DMS153 treated with DMSO at 0.1 percent for 48 hours (cell line): ENCODE measurements at regions not wholly inside any gene's neighbourhood (a gene's known extent, or its start where the extent isn't known, plus 50 kb on each side); places are given as distances from the start of the nearest gene placed in this dataset.
"Not testable (repeated sequence)": the region's sequence is repeated elsewhere in the genome, so short reads cannot be mapped to it uniquely, and the experiment has no call there.

ENCODE experiments used
- DNase-seq: peaks from one replicate; lab custom pipeline; 2025; ENCODE audit not compliant: unreplicated experiment; lab: John Stamatoyannopoulos, UW

DNA sequence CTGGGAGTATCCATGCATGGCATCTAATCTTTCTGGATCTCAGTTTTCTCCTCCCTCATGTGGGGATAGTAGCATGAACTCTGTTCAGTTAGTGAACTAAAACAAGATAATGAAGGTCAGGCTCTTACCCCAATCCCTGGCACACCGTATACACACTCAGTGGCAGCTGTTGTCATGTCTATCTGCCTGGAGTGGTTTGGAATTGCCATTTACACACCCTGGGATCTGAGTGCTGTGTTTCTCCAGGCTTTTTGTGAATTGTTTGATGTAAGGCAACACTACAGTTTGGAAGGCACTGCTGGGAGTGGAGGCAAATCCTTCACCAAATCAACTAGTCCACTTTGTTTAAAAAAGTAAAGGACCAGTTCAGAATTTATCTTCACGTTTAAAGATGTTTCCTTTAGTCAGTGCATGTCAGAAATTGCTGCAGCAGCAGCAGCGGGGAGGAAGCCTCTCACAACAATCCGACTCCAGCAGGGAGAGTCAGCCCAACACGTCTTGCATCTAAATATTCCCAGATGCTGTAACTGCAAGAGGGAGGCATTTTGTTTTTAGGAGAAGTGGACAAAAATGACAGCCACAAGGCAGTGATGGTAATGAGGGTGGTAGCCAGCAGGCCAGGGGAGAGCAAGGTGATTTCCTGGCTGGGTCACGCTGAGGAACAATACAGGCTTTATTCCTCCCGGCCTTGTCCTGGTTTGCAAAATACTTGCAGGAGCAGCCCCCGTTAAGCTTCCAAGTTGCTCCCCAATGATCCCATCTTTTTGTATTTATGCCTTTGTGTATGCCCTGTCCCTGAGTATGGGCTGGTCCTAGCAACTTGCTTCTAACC, 128.5 kb upstream of the LRIG1 start:
- DNase-seq, result no peak

- DNase-seq, result no peak
Observed at GRCh38 chr3:66629982-66630368, 129.2 kb upstream of the LRIG1 start.

DNA sequence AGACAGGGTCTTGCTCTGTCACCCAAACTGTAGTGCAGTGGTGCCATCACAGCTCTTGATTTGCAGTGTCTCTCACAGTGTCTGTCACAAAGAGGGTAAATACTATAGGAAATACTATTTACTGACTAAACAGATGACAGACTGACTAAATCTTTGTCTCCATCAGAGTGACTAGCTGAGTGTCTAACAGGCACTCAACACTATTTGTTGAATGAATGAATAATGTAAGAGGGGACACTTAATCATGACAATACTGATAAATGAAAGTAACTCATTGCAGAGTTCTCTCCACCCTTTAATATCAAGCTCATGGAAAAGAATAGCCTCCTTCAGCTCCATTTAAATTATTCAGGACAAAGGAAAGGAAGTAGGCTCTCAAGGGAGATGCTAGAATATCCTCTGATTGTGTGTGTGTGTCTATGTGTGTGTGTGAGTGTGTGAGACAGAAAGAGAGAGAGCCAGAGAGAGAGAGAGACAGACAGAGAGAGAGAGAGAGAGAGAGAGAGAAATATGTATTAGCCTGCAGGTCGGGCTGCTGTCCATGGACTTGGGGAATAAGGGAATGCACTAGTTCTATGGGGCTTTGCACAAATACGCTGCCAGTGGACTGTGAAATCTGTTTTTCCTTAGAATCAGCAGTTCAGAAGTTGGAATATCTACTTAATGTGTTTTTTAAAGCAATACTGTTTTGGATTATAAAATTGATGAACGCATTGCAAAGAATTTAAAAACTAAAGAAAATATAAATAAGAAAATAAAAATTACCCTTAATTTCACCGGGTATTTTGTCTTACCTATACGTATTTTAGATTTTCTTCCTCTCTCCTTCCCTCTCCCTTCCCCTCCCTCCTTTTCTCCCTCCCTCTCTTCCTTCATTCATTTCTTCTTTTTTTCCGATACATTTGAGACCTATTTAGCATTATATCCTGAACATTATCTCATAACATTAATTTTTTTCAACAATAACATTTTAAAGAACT, 132.9 kb upstream of the LRIG1 start:
- peak; percentile 37 for DNase-seq

GRCh38 chr3:66638717-66639116, 137.9 kb upstream of the LRIG1 start:
- DNase-seq, result no peak

DNA sequence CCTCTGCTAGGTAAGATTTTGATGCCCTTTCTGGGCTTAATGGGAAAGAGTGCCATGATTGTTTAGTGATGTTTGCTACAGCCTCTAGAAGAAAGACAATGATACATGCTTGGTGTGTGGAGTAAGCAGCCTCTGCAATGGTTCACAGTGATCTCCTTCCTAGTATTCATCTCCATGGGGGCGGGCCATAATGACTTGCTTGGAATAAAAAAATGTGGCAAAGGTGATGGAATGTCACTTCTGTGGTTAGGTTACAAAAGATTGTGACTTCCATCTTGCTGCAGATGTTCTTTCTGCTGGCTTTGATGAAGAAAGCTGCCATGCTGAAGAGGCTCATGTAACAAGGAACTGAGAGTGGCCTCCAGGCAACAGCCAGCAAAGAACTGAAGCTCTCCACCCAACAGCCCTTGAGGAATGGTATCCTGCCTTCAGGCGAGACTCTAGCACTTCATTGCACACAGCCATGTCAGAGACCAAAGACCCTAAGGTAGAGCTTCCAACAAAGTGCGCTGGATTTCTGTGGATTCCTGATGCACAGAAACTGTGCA, 139.1 kb upstream of the LRIG1 start:
- no peak for DNase-seq

DNA sequence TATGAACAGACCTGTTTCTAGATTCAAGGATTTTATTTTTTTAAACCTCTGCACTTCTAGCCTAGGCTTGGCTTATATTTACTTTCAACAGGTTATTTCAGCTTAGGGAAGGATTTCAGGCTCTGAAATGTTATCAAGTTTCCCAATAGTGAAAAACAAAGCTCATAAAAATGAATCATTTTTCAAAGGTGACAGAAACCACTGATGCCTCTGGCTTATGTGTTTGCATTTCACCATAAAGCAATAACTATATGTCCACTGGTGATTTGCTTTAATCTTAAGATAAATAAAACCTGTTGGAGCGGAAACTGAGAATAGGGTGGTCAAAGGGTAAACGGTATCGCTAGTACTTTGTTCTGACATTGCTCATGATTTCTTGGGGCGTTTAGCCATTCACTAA, 141.2 kb upstream of the LRIG1 start:
- DNase-seq, result no peak

- DNase-seq, result no peak
Observed at GRCh38 chr3:66642484-66642883, 141.7 kb upstream of the LRIG1 start.

DNA sequence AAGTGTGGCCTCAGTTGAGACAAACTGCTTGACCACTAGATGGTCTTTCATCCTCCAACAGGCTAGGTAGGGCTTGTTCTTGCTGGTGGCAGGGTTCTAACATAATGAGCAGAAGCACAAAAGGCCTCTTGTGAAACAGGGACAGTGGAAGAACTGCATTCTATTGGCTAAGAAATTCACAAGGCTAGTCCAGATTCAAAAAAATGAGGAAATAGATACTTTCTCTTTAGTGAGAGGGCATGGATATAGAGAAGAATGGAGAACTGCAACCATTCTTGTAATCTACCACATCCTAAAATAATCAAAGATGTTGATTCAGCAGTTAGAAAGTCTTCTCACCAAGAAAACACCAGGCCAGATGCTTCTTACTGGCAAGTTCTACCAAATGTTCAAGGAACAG, 143.7 kb upstream of the LRIG1 start:
- no peak for DNase-seq

DNA sequence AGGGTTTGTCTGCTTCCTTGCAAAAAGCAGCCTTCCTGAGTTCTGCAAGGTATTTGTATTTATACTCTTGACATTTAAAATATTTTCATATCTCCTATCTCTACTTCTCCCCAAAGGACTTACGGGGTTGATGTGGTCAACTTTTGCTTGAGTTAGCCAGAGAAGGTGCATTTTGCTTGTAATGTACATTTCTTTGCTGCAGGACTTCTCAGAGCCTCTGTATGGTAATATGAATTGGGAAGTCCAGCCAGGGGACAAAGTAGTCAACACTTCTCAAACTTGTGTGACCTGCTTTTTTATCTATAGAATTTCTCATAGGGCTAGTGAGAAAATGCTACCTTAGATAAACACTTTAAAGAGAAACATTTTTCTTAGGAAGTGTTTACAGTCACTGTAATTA, 148.2 kb upstream of the LRIG1 start:
- no peak for DNase-seq

DNA sequence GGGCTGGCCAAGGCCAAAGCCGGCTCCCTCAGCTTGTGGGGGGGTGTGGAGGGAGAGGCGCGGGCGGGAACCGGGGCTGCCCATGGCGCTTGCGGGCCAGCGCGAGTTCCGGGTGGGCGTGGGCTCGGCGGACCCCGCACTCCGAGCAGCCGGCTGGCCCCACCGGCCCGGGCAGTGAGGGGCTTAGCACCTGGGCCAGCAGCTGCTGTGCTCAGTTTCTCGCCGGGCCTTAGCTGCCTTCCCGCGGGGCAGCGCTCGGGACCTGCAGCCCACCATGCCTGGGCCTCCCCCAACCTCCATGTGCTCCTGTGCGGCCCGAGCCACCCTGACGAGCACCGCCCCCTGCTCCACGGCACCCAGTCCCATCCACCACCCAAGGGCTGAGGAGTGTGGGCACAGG, 150.7 kb upstream of the LRIG1 start:
- not testable (repeated sequence) for DNase-seq

GRCh38 chr3:66652100-66652499, 151.3 kb upstream of the LRIG1 start:
- DNase-seq, result not testable (repeated sequence)

DNA sequence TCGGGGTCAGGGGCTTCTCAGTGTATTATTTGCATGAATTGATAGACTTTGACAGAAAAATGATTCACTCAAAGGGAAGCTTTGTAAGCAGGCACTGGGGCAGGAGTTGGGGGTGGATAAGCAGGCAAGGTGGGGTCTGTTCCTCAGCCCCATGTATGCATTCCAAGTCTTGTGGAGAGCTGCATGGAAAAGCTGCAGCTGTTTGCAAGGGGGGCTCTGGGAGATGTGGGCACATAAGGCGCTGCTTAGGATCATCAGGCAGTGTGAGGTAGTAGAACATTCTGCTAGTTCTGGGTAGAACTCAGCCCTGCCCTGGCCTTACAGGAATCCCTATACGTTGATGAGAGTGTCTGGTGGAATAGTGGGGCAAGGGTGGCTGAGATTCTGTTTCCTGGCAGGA, 154.2 kb upstream of the LRIG1 start:
- DNase-seq, result no peak

GRCh38 chr3:66655671-66656070, 154.8 kb upstream of the LRIG1 start:
- no peak for DNase-seq

GRCh38 chr3:66656609-66657008, 155.8 kb upstream of the LRIG1 start:
- DNase-seq, result peak; percentile 1

- no peak for DNase-seq
Observed at GRCh38 chr3:66659056-66659455, 158.2 kb upstream of the LRIG1 start.

DNA sequence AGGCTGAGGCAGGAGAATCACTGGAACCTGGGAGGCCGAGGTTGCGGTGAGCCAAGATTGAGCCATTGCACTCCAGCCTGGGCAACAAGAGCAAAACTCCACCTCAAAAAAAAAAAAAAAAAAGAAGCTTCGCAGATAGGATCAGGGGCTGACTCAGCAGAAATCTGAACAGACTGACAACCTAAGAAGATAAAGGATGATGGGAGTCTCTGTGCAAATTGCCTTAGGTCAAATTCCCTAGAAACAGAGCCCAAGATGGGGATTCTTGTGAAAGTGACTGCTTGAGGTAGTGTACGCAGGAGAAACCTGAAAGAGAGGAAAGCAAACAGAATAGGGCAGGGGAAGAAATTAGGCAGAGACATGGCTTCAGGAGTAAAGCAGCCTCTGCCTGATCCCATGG, 160.8 kb upstream of the LRIG1 start:
- no peak for DNase-seq

GRCh38 chr3:66662894-66663293, 162.1 kb upstream of the LRIG1 start:
- DNase-seq, result no peak

DNA sequence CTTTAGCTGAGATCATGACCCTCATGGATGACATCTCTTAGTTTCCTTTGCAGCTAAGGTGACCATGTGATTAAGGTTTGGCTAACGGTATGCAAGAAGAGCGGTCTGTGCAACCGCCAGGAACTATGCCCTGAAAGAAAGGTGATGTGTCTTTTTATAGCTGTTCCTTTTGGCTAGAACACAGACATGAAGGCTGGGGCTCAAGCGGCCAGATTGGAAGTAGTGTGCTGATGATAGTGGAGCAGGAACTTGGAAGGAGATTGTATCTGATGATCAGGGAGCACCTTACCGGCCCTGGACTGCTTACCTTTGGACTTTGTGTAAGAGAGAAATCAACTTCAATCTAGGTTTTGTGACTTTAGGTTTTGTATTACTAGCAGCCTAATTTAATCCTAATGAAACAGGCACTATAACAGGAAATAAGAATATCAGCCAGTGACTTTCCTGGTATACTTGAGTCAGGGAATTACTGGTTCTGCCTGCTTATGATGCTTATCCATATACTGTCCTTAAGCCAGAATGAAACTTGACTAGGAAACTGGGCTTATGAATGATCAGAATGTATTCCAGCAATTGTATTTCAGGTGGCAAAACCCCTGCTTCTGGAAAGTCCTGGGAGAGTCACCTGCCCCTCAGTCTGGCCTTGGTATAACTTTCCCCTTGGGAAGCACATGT, 164.3 kb upstream of the LRIG1 start:
- DNase-seq, result no peak

GRCh38 chr3:66666362-66666761, 165.5 kb upstream of the LRIG1 start:
- no peak for DNase-seq

- no peak for DNase-seq
Observed at GRCh38 chr3:66667263-66667662, 166.4 kb upstream of the LRIG1 start.

DNA sequence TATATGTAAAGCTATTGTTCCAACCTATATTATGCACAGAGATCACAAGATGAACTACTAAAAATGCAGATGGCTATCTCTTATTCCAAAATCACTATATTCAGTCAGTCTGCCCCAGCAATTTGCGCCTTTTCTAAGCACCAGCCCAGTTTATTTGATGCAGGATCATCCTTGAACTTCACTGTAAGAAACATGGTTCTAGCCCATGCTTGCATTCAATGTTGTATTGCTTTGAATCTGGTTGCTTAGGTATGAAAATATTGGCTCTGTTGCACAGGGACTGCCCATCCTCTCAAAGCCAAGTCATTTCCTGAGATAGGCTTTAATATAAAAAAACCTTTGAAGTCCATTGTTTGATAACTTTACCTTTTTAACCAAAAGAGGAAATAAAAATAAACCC, 170.5 kb upstream of the LRIG1 start:
- no peak for DNase-seq
